ENCODE measurements at regions not wholly inside any gene's neighbourhood (a gene's known extent, or its start where the extent isn't known, plus 50 kb on each side); places are given as distances from the start of the nearest gene placed in this dataset.

DNA sequence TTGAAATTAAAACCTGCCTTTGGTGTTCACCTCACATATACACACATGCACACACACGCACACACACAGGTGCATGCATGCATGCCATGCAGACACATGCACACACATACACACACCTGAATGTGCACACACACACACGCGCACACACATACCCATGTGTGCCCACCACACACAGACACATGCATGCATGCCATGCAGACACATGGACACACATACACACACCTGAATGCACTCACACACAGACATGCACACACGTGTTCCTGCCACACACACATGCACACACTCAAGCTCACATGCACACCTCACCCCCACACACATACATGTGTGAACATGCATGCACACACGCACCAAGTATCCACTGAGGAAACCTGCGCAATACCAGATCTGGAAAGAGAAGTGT, 136.4 kb downstream of the KLF6 start:
- TF ChIP-seq, protein P1, sequence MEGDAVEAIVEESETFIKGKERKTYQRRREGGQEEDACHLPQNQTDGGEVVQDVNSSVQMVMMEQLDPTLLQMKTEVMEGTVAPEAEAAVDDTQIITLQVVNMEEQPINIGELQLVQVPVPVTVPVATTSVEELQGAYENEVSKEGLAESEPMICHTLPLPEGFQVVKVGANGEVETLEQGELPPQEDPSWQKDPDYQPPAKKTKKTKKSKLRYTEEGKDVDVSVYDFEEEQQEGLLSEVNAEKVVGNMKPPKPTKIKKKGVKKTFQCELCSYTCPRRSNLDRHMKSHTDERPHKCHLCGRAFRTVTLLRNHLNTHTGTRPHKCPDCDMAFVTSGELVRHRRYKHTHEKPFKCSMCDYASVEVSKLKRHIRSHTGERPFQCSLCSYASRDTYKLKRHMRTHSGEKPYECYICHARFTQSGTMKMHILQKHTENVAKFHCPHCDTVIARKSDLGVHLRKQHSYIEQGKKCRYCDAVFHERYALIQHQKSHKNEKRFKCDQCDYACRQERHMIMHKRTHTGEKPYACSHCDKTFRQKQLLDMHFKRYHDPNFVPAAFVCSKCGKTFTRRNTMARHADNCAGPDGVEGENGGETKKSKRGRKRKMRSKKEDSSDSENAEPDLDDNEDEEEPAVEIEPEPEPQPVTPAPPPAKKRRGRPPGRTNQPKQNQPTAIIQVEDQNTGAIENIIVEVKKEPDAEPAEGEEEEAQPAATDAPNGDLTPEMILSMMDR (conservative IDR thresholded peaks at IDR 0.05; ENCODE audit: low read length) = no peak
- TF ChIP-seq EZH2phosphoT487 (IDR thresholded peaks at IDR 0.05; ENCODE audit: borderline replicate concordance) = no peak
